ENCODE measurements at regions not wholly inside any gene's neighbourhood (a gene's known extent, or its start where the extent isn't known, plus 50 kb on each side); places are given as distances from the start of the nearest gene placed in this dataset.
"Not testable (repeated sequence)": the region's sequence is repeated elsewhere in the genome, so short reads cannot be mapped to it uniquely, and the experiment has no call there.

DNA sequence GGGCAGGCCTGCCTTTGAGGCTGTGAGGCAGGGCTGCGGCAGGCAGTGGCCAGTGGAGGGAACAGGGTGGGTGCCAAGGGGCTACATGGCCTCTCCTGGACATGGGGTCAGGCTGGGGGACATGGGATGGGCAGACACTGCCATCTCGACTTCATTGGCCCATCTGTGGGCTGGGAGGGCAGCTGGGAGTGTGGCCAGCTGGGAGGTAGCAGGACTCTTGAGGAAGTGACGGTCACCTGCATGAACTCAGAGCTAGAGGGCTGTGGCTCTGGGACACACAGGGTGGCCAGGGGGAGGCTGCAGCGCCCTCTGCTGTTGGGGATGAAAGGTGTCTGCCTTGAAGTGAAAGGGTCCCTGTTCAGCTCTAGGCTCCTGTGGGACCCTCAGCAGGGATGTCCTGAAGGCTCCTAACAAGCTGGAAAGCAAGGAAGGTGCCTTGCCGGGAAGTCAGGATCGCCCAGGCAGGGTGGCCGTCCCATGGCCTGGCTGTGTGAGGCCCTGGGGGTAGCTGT is 244.0 kb downstream of the ANKRD30B start:
- TF ChIP-seq, protein P1, sequence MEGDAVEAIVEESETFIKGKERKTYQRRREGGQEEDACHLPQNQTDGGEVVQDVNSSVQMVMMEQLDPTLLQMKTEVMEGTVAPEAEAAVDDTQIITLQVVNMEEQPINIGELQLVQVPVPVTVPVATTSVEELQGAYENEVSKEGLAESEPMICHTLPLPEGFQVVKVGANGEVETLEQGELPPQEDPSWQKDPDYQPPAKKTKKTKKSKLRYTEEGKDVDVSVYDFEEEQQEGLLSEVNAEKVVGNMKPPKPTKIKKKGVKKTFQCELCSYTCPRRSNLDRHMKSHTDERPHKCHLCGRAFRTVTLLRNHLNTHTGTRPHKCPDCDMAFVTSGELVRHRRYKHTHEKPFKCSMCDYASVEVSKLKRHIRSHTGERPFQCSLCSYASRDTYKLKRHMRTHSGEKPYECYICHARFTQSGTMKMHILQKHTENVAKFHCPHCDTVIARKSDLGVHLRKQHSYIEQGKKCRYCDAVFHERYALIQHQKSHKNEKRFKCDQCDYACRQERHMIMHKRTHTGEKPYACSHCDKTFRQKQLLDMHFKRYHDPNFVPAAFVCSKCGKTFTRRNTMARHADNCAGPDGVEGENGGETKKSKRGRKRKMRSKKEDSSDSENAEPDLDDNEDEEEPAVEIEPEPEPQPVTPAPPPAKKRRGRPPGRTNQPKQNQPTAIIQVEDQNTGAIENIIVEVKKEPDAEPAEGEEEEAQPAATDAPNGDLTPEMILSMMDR (IDR thresholded peaks at IDR 0.05): not testable (repeated sequence)
- TF ChIP-seq POLR2A, EP300 (IDR thresholded peaks at IDR 0.05): not testable (repeated sequence)
